Breast epithelium (tissue), 3 donors: ENCODE measurements at regions not wholly inside any gene's neighbourhood (a gene's known extent, or its start where the extent isn't known, plus 50 kb on each side); places are given as distances from the start of the nearest gene placed in this dataset.

Experiments
- CTCF ChIP-seq, 3 donors: fragments of 450-650 bp; IDR thresholded peaks; one replicate each; pipeline ENCODE4 v1.5.1; 2016 to 2017; ENCODE audit warnings: antibody characterized with exemption in 3 of 3, mild to moderate bottlenecking in 3 of 3, moderate library complexity in 3 of 3
- POLR2A ChIP-seq: fragments of 450-650 bp; IDR thresholded peaks from one replicate; pipeline ENCODE4 v1.6.1; 2016; ENCODE audit warnings: antibody characterized with exemption, mild to moderate bottlenecking, moderate library complexity
- POLR2AphosphoS5 ChIP-seq, 3 donors: sonication (generic); formaldehyde crosslinking; IDR thresholded peaks; one replicate each; pipeline ENCODE4 v1.6.1; 2017; ENCODE audit warnings: antibody characterized with exemption in 3 of 3

GRCh38 chr2:128692895-128693742, 374.5 kb upstream of the HS6ST1 start:
- TF ChIP-seq CTCF (IDR thresholded peaks at IDR 0.05) (no peak), POLR2AphosphoS5 (IDR thresholded peaks at IDR 0.05) (no peak), POLR2A (no peak)
